ENCODE measurements at regions not wholly inside any gene's neighbourhood (a gene's known extent, or its start where the extent isn't known, plus 50 kb on each side); places are given as distances from the start of the nearest gene placed in this dataset.

DNA sequence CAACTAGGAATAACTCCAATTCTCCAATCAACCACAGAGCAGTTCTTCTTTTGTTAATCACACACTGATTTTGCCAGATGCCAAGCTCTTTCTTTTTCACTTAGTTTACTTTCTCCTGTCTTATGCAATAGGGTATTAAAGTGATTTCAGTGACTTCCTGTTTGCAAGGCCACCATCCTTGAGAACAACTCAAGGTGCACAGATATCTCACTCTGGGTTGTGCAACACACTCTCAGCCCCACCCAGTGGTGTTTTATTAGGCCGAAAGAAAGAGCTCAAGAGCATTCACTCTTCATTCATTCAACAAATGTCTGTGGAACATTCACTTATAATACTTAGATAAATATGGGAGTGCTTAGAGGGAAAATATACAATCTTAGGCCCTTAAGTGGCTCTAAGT is 352.5 kb downstream of the ZNF326 start:
- DNase-seq, result no peak

DNA sequence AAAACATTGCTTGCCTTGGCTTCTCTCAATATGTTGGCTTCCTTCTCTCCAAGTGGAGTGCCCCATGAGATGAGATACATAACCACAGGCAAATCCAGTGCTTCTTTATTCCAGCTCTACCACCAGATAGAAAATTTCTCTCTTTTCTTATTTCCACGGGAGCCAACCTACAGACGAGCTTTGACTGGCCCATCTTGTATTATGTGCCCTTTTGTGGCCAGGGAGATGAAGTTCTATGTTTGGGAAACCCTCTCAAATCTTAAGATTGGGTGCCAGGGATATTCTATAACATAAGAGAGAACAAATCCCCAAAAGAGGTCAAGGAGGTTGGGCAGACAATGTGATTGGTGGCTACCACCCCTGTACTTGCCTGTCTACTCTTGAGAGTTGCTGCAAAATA is 351.8 kb downstream of the ZNF326 start:
- no peak for DNase-seq

DNA sequence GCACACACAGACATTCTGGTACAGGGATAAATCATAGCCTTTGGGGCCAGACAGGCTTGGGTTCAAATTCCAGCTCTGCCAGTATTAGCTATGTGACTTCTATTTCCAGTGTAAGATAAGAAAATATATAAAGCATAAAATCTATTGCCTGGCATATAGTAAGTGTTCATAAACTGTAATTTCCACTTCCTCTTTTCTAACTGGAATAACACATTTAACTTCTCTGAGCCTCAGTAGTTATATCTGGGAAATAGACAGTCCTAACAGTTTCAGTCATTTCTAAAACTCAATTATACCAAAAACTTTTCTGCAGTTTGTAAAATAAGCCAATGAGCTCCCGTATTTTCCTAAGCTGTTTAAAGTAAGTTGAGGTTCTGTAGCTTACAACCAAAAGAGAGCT is 351.4 kb downstream of the ZNF326 start:
- DNase-seq, result no peak

- no peak for DNase-seq
Observed at GRCh38 chr1:90344963-90345730, 350.2 kb downstream of the ZNF326 start.

DNA sequence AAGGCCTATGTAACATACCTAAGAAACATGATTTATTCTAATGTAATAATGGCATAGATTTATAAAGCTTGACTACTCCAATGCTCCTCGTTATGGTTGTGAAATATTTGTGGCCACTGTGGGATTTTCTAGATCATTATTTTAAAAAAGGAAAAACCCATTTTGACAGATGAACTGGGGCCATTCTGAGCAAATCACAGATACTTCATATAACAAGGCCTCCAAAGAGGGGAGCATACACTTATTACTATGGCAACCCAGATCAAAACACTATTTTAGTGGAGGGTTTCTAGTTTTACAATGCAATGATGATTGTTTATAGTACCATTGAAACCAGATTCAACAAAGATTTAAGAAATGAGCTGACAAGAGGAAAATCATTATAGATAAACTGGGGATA is 346.6 kb downstream of the ZNF326 start:
- DNase-seq, result no peak

DNA sequence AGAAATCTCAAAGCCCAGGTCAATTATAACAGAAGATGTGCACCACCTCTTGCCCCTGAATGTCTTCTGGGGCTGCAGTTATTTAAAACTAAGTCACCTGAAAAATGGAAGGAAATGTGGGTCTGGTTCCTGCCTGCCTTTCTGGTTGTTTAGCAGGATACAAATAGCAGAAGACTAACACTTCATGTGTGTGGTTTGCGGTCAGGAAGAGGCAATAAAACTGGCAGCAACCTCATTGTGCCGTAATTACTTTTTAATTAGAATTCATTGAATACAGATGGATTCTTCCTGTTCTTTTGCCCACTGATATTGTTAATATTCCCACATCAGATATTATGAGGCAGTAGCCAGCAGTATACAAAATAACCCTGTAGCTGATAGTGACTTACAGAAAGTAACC is 345.7 kb downstream of the ZNF326 start:
- no peak for DNase-seq

GRCh38 chr1:90339811-90340210 is 344.9 kb downstream of the ZNF326 start:
- no peak for DNase-seq

DNA sequence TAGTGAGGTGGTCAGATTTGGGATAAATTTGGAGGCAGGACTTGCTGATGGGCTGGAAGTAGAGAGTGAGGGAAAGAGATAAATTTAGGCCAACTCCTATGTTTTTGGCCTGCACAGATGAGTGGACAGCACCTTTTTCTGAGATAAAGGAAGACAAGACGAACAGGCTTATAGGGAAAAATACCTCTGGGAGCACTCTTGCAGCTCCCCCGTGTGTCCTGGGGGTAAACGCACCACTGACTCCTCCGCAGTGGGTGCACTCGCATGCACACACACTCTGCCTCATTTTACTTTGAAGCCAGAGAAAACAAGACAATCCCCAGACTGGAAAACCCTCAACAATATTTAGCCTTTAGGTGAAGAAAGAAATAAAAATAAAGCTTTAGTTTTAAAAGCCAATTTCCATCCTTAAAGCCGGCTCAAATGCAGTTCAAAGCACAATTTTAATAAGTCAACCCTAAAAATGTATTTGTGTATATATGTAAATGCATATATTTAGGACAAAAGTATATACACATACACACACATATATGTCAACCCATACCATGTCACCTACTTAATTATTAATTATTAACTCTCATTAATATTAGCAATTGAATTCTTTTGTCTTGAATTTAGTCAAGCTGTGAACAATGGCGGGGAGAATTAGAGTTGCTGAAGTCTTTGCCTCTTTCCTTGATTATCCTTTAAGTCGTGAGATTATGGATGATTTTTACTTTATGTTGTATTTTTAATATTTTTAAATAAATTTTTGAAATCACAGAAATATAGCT is 341.8 kb downstream of the ZNF326 start:
- DNase-seq, result no peak

DNA sequence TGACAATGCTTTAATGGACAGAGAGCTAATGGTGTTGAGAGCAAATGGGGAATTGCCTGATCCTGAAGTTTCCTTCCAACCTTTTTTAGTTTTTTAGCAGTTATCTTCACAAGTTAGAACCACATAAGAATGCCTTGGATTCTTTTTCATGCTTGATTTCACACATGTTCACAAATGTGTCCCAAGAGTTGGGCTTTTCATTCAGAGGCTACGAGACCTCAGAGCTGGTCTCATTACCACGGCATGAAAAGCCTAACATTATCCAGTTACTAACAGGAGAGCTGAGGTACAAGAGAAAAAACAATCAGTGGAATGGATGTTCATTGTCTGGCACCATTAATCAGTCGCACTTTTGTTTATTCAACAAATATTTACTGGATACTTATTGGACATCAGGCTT is 340.6 kb downstream of the ZNF326 start:
- DNase-seq, result no peak

- DNase-seq, result no peak
Observed at GRCh38 chr1:90334137-90334536, 339.2 kb downstream of the ZNF326 start.

GRCh38 chr1:90325168-90325567 is 330.3 kb downstream of the ZNF326 start:
- no peak for DNase-seq

DNA sequence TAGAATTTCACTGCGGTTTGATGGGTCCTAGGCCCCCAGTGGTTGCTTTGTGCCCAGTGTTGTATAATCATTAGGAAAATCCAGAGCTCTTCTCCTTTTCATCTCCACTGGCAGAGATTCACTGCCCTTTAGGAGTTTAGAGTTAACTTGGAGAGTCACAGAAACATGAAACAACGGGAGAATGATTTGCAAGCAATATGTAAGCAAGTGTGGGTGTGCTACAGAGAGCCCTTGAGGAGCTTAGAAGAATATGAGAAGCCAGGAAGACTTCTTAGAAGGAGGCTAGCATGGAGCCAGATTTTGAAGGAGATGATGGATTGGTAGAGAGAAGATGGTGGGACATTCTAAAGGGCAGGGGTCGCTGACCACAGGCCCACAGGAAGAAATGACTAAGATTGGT is 327.3 kb downstream of the ZNF326 start:
- no peak for DNase-seq

DNA sequence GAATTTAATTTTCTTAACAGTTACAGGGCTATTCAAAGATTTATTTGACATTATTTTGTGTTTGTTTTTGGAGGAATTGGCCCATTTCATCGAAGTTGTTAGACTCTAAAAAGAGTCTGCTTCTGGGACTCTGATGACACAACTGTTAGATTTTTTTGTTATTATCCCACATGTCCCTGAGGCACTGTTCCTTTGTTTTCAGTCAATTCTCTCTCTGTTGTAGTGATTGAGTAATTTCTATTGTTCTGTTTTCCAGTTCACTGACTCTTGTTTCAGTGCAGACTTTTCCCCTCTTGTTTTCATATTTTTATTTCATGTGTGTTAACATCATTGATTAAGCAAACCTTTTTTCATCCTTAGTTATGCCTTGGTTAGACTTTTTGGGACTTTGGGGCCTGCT is 325.0 kb downstream of the ZNF326 start:
- DNase-seq, result no peak

GRCh38 chr1:90318431-90318830 is 323.5 kb downstream of the ZNF326 start:
- DNase-seq, result no peak

GRCh38 chr1:90317628-90318027 is 322.7 kb downstream of the ZNF326 start:
- DNase-seq, result no peak

DNA sequence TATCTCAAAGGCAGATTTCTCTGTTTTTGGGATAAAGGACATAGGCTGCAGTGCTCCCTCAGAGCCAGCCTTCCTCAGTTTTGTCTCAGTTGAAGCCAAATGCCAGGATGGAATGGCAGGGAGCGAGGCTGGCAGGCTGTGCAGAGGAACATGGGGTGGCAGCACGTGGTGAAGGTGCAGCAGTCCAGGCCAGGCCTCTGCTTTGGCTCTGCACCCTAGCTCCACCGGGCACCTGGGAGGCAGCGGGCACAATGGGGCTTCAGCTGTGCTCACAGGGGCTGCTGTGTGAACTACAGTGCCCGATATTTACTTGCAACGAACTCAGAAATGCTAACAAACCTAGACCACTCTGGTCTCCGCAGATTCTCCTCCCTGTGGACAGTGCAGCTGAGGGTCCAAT is 319.6 kb downstream of the ZNF326 start:
- no peak for DNase-seq

GRCh38 chr1:90313778-90314177 is 318.9 kb downstream of the ZNF326 start:
- DNase-seq, result no peak

- no peak for DNase-seq
Observed at GRCh38 chr1:90309806-90310205, 314.9 kb downstream of the ZNF326 start.

DNA sequence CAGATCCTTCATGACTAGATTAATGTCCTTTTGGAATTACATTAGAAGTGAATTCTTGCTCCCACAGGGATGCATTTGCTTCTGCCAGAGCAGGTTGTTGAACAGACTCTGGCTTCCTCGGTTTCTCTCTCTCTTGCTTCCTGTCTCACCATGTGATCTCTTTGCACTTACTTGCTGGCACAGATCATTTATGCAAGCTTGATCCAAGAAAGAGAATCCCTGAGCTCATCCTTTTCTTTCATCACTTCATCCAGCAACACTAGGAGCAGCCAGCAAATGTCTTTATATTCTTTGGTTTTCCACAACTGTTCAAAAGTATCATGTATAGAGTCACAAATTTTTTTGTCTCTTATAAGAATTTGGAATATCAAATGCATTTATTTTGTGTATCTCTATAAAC is 313.5 kb downstream of the ZNF326 start:
- DNase-seq, result no peak

- DNase-seq, result no peak
Observed at GRCh38 chr1:90305577-90305976, 310.7 kb downstream of the ZNF326 start.

DNA sequence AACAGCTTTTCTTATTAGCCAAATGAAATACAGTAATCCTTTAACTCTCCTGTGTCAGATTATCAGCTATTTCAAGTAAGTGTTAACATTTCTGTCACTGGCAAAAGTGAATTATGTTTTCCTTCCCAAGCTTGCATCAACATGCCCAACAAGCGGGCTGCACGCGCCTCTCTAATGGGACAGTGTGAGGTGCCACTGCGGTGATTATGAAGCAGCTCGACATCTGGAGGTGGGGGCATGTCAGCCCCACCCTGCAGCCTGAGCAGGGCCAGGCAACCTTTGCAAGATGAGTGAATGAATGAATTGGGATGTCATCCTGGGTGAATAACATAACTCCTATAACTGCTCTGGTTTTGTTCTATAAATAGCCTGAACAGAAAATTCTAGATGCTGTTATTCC is 301.4 kb downstream of the ZNF326 start:
- DNase-seq, result no peak

GRCh38 chr1:90295534-90295933 is 300.6 kb downstream of the ZNF326 start:
- no peak for DNase-seq

DNA sequence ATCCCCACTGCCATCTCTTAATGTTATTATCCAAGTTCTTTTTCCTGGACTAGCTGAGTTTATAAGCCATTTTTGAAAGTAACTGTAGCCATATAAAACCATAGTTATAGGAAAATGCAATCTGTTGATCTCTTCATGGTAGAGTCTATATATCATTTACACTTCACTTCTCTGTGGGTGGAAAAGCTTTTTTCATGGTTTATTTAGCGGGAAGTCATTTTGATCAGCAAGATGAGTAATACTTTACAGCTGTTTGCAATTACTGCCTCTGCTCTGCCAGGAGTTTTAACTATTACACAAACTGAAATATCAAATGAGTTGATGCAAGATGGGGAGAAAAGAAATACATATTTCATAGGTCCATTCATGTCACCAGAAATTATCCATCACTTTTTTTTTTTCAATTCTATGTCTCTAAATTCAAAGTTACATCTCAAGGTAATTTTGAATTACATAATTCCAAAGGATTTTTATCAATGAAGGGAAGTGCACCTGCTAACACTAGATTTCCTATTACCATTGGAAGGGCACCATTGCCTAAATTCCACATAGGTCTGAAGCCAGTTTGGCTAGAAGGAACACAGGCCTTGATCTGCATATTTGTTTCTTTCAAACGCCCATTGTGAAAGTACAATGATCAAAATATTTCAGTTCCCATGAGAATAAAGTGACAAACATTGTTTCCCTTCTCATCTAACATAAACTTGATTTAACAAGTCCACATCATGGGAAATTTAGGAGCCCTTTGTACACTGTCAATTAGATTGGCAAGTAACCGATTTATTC is 296.7 kb downstream of the ZNF326 start:
- DNase-seq, result no peak

DNA sequence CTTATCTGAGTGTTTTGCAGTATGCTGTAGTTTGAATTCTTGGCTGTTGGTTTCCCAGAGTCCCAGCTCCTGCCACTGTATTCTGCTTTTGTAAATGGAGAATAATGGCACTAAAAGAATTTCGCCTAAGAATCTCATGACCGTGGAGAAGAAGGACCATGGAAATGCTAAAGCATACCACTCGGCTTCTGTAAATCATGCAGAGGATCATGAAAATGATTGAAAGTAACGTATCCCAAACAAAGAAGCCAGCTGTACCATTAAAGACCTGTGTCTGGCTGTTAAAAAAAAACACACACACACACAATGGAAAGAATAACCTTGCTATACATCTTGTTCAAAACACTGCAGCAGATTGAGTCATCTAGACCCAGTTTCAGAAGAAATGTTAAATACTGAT is 287.9 kb downstream of the ZNF326 start:
- no peak for DNase-seq

Data from DMS79 treated with DMSO at 0.1 percent for 48 hours (cell line).